ENCODE measurements at regions not wholly inside any gene's neighbourhood (a gene's known extent, or its start where the extent isn't known, plus 50 kb on each side); places are given as distances from the start of the nearest gene placed in this dataset.
"Not testable (repeated sequence)": the region's sequence is repeated elsewhere in the genome, so short reads cannot be mapped to it uniquely, and the experiment has no call there.

DNA sequence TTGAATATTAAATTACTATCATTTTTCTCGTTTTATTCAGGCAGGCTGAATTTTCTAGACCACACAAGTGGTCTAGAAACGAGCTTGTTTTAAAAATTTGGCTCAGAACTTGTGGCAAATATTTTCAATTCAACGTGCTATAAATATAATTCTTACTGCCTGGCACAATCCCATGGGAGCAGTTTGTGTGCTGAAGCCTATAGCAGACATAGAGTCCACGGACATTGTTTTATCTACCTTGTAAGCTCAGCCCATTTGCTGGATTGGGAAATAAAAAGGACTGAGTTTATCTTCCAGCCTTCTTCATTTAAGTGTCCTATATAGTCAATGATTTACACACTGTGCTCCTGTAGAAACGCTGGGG, 103.4 kb downstream of the ZBTB18 start:
- peaks cover 7% of the 10 kb centered on the region for H3K27me3 Mint-ChIP-seq (ENCODE audit: low read depth, unreplicated experiment)
- H3K36me3 ChIP-seq (ENCODE audit: insufficient read depth, low read length), result no peaks in the 10 kb centered on the region
- H3K4me1 ChIP-seq (ENCODE audit: insufficient read depth, low read length), result no peaks in the 10 kb centered on the region
- H3K4me1 Mint-ChIP-seq (ENCODE audit: low read depth, unreplicated experiment), result no peaks in the 10 kb centered on the region
- no peak for TF ChIP-seq EZH2 (IDR thresholded peaks at IDR 0.05; ENCODE audit: insufficient read depth, low read length)
- TF ChIP-seq, protein P1, sequence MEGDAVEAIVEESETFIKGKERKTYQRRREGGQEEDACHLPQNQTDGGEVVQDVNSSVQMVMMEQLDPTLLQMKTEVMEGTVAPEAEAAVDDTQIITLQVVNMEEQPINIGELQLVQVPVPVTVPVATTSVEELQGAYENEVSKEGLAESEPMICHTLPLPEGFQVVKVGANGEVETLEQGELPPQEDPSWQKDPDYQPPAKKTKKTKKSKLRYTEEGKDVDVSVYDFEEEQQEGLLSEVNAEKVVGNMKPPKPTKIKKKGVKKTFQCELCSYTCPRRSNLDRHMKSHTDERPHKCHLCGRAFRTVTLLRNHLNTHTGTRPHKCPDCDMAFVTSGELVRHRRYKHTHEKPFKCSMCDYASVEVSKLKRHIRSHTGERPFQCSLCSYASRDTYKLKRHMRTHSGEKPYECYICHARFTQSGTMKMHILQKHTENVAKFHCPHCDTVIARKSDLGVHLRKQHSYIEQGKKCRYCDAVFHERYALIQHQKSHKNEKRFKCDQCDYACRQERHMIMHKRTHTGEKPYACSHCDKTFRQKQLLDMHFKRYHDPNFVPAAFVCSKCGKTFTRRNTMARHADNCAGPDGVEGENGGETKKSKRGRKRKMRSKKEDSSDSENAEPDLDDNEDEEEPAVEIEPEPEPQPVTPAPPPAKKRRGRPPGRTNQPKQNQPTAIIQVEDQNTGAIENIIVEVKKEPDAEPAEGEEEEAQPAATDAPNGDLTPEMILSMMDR (IDR thresholded peaks at IDR 0.05; ENCODE audit: insufficient read depth, low read depth, low read length), result no peak
- no peak overlapping the region for H3K27ac Mint-ChIP-seq (ENCODE audit: unreplicated experiment)
- no peaks in the 10 kb centered on the region for H3K9me3 ChIP-seq (ENCODE audit: insufficient read depth, low read depth, low read length)
- H3K9me3 Mint-ChIP-seq (ENCODE audit: unreplicated experiment), result no peaks in the 10 kb centered on the region
- H3K9ac ChIP-seq (ENCODE audit: low read length), result no peak overlapping the region
- H2AFZ ChIP-seq (ENCODE audit: low read depth, low read length), result peak overlapping the region; percentile 75
- no peaks in the 10 kb centered on the region for H4K20me1 ChIP-seq (ENCODE audit: insufficient read depth, low read length)
- H3K27me3 ChIP-seq (ENCODE audit: insufficient read depth, low read length), result no peaks in the 10 kb centered on the region
- no peaks in the 10 kb centered on the region for H3K36me3 Mint-ChIP-seq (ENCODE audit: low read depth, unreplicated experiment)
- no peaks in the 10 kb centered on the region for H3K79me2 ChIP-seq (ENCODE audit: insufficient read depth, low read length)
- H3K4me3 ChIP-seq (ENCODE audit: insufficient read depth, low read depth, low read length), result no peak overlapping the region
- H3K4me3 Mint-ChIP-seq (ENCODE audit: unreplicated experiment), result no peak overlapping the region
- no peak overlapping the region for H3K4me2 ChIP-seq (ENCODE audit: low read length)
- FAIRE-seq, result no peak
- DNase-seq (ENCODE audit: low read depth), result no peak
- no peak overlapping the region for H3K27ac ChIP-seq (ENCODE audit: low read depth, low read length)

DNA sequence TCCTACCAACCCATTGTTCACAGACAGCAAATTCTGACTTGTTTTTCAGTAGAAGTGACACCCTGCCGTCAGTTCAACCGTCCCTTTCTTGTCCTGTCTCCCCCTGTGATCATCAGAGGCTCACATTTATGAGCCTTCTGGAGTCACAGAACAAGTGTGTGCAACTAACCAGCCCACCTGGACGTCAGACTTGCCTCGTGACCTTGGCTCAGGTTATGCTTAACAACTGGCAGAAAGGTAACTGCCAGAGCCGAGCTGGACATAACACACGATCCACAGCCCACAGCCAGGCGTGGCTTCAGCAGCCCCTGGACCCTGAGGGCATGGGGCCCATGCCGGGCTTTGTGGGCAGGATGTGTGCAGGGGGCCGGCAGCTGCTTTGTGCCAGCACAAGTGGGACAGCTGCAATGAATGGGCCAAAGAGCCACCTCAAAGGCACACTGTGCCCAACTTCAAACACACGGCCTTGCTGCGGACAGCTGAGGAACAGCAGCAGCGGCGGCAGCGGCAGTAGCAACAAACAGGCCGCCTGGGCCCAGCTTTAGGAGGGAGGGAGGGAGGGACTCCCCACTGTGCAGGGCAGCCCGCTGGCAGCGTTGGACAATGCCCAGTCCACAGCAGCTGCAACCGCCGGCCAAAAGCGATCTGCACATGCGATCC, 103.9 kb downstream of the ZBTB18 start:
- Histone ChIP-seq H3K27ac (ENCODE audit: low read depth, low read length) (no peak overlapping the region), H3K79me2 (ENCODE audit: insufficient read depth, low read length) (no peaks in the 10 kb centered on the region), H3K4me2 (ENCODE audit: low read length) (peak overlapping the region; percentile 13), H3K4me3 (ENCODE audit: insufficient read depth, low read depth, low read length) (no peak overlapping the region), H3K27me3 (ENCODE audit: insufficient read depth, low read length) (no peaks in the 10 kb centered on the region), H3K9ac (ENCODE audit: low read length) (no peak overlapping the region), H3K9me3 (ENCODE audit: insufficient read depth, low read depth, low read length) (no peaks in the 10 kb centered on the region), H3K36me3 (ENCODE audit: insufficient read depth, low read length) (no peaks in the 10 kb centered on the region), H4K20me1 (ENCODE audit: insufficient read depth, low read length) (no peaks in the 10 kb centered on the region), H2AFZ (ENCODE audit: low read depth, low read length) (peak overlapping the region; percentile 75), H3K4me1 (ENCODE audit: insufficient read depth, low read length) (no peaks in the 10 kb centered on the region)
- no peak overlapping the region for H3K27ac Mint-ChIP-seq (ENCODE audit: unreplicated experiment)
- no peak for TF ChIP-seq EZH2 (IDR thresholded peaks at IDR 0.05; ENCODE audit: insufficient read depth, low read length)
- H3K27me3 Mint-ChIP-seq (ENCODE audit: low read depth, unreplicated experiment), result peaks cover 3% of the 10 kb centered on the region
- DNase-seq (ENCODE audit: low read depth) (no peak), FAIRE-seq (no peak)
- peaks cover 3% of the 10 kb centered on the region for H3K4me1 Mint-ChIP-seq (ENCODE audit: low read depth, unreplicated experiment)
- H3K4me3 Mint-ChIP-seq (ENCODE audit: unreplicated experiment), result no peak overlapping the region
- no peaks in the 10 kb centered on the region for H3K9me3 Mint-ChIP-seq (ENCODE audit: unreplicated experiment)
- no peaks in the 10 kb centered on the region for H3K36me3 Mint-ChIP-seq (ENCODE audit: low read depth, unreplicated experiment)

DNA sequence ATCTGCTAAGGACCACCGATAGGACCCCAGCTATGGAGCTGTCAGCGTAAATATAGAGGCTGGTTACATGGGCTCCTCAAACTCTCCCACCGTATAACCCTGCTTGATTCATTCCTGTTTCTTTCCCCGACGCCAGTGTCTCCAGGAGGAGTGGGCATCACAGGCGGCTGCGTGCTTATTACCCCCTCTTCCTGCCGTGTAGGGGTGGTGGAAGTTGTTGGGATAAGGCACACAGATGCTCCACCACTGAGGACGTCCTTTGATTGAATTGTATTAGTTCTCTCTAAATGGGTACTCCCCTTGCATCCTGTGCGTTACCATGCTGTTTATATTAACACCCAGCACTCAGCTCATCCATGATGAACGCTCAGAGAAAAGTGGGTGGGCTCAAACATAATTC, 104.6 kb downstream of the ZBTB18 start:
- Mint-ChIP-seq H3K4me1 (ENCODE audit: low read depth, unreplicated experiment) (peaks cover 10% of the 10 kb centered on the region), H3K9me3 (ENCODE audit: unreplicated experiment) (no peaks in the 10 kb centered on the region), H3K27me3 (ENCODE audit: low read depth, unreplicated experiment) (peaks cover 3% of the 10 kb centered on the region), H3K36me3 (ENCODE audit: low read depth, unreplicated experiment) (no peaks in the 10 kb centered on the region), H3K27ac (ENCODE audit: unreplicated experiment) (no peak overlapping the region), H3K4me3 (ENCODE audit: unreplicated experiment) (no peak overlapping the region)
- Histone ChIP-seq H2AFZ (ENCODE audit: low read depth, low read length) (peak overlapping the region; percentile 75), H3K36me3 (ENCODE audit: insufficient read depth, low read length) (no peaks in the 10 kb centered on the region), H3K27me3 (ENCODE audit: insufficient read depth, low read length) (no peaks in the 10 kb centered on the region), H3K9ac (ENCODE audit: low read length) (no peak overlapping the region), H3K27ac (ENCODE audit: low read depth, low read length) (no peak overlapping the region), H3K9me3 (ENCODE audit: insufficient read depth, low read depth, low read length) (no peaks in the 10 kb centered on the region), H3K79me2 (ENCODE audit: insufficient read depth, low read length) (no peaks in the 10 kb centered on the region), H3K4me1 (ENCODE audit: insufficient read depth, low read length) (no peaks in the 10 kb centered on the region), H3K4me2 (ENCODE audit: low read length) (no peak overlapping the region), H4K20me1 (ENCODE audit: insufficient read depth, low read length) (no peaks in the 10 kb centered on the region), H3K4me3 (ENCODE audit: insufficient read depth, low read depth, low read length) (no peak overlapping the region)
- no peak for TF ChIP-seq EZH2 (IDR thresholded peaks at IDR 0.05; ENCODE audit: insufficient read depth, low read length)
- TF ChIP-seq, protein P1 (IDR thresholded peaks at IDR 0.05; ENCODE audit: insufficient read depth, low read depth, low read length), result no peak
- no peak for FAIRE-seq
- no peak for DNase-seq (ENCODE audit: low read depth)

DNA sequence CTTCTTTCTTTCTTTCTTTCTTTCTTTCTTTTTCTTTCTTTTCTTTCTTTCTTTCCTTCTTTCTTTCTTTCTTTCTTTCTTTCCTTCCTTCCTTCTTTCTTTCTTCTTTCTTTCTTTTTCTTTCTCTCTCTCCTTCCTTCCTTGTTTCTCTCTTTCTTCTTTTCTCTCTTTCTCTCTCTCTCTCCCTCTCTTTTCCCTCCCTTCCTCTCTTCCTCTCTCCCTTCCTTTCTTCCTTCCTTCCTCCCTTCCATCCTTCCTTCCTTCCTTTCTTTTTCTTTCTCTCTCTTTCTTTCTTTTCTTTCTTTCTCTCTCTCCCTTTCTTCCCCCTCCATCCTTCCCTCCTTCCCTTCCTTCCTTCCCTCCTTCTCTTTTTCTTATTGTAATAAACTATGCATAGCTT, 105.5 kb downstream of the ZBTB18 start:
- H3K27ac Mint-ChIP-seq (ENCODE audit: unreplicated experiment); FAIRE-seq; H3K27me3 Mint-ChIP-seq (ENCODE audit: low read depth, unreplicated experiment); H3K9me3 ChIP-seq (ENCODE audit: insufficient read depth, low read depth, low read length); DNase-seq (ENCODE audit: low read depth); H3K4me3 ChIP-seq (ENCODE audit: insufficient read depth, low read depth, low read length); H3K9me3 Mint-ChIP-seq (ENCODE audit: unreplicated experiment); H2AFZ ChIP-seq (ENCODE audit: low read depth, low read length); H3K27me3 ChIP-seq (ENCODE audit: insufficient read depth, low read length); H3K27ac ChIP-seq (ENCODE audit: low read depth, low read length); H3K36me3 ChIP-seq (ENCODE audit: insufficient read depth, low read length); H3K79me2 ChIP-seq (ENCODE audit: insufficient read depth, low read length); H3K4me1 ChIP-seq (ENCODE audit: insufficient read depth, low read length); H3K4me2 ChIP-seq (ENCODE audit: low read length); H3K9ac ChIP-seq (ENCODE audit: low read length); H4K20me1 ChIP-seq (ENCODE audit: insufficient read depth, low read length); H3K4me3 Mint-ChIP-seq (ENCODE audit: unreplicated experiment); H3K36me3 Mint-ChIP-seq (ENCODE audit: low read depth, unreplicated experiment): not testable (repeated sequence)
- peaks cover 10% of the 10 kb centered on the region for H3K4me1 Mint-ChIP-seq (ENCODE audit: low read depth, unreplicated experiment)
